Sigmoid colon (tissue), 6 donors: ENCODE measurements at regions not wholly inside any gene's neighbourhood (a gene's known extent, or its start where the extent isn't known, plus 50 kb on each side); places are given as distances from the start of the nearest gene placed in this dataset.

Source experiments
- DNase-seq: peaks from one replicate; pipeline ENCODE4 v3.0.0-alpha.2; 2019
- H3K27ac ChIP-seq, 4 donors: fragments of 200-600 bp; sonication (generic); one replicate each; pipeline ENCODE4 v1.5.1; 2016 to 2019; ENCODE audit warnings: mild to moderate bottlenecking in 1 of 4
- H3K27me3 ChIP-seq, 3 donors: fragments of 200-600 bp; sonication (generic); one replicate each; pipeline ENCODE4 v1.5.1; 2019; ENCODE audit warnings: mild to moderate bottlenecking in 1 of 3
- H3K36me3 ChIP-seq, 4 donors: fragments of 200-600 bp; sonication (generic); one replicate each; pipeline ENCODE4 v1.5.1; 2016 to 2019
- H3K4me1 ChIP-seq, 4 donors: fragments of 200-600 bp; sonication (generic); one replicate each; pipeline ENCODE4 v1.5.1; 2017 to 2019
- H3K4me3 ChIP-seq, 4 donors: fragments of 200-600 bp; sonication (generic); one replicate each; pipeline ENCODE4 v1.5.1; 2017 to 2019; ENCODE audit warnings: mild to moderate bottlenecking in 2 of 4, moderate library complexity in 1 of 4
- H3K9me3 ChIP-seq, 4 donors: fragments of 200-600 bp in 3 of 4; sonication (generic) in 3 of 4; one replicate each; pipeline versions ENCODE4 v1.5.1 to v1.6.1; 2013 to 2019
- CTCF ChIP-seq, 4 experiments: fragments of 450-650 bp in 3 of 4; fragments of 200-600 bp in 1 of 4; IDR thresholded peaks; one replicate each; pipeline ENCODE4 v1.5.1; 2016 to 2019; ENCODE audit warnings: antibody characterized with exemption in 4 of 4, mild to moderate bottlenecking in 3 of 4, moderate library complexity in 2 of 4
- EP300 ChIP-seq, 4 donors: sonication (generic); formaldehyde crosslinking; IDR thresholded peaks; one replicate each; pipeline ENCODE4 v1.6.1; 2017; ENCODE audit warnings: antibody characterized with exemption in 4 of 4
- POLR2A ChIP-seq, 2 donors: fragments of 450-650 bp; IDR thresholded peaks; one replicate each; pipeline ENCODE4 v1.6.1; 2016; ENCODE audit warnings: antibody characterized with exemption in 2 of 2, mild to moderate bottlenecking in 2 of 2, moderate library complexity in 2 of 2
- POLR2AphosphoS5 ChIP-seq, 4 donors: sonication (generic); formaldehyde crosslinking; IDR thresholded peaks; one replicate each; pipeline ENCODE4 v1.6.1; 2017; ENCODE audit warnings: antibody characterized with exemption in 4 of 4
- WGBS, 2 donors: extraction: QIAGEN DNeasy Blood & Tissue Kit; methylation state at CpG; one replicate each; pipeline ENCODE4 v1.1.7; 2013; 5-methylcytosine and 5-hydroxymethylcytosine counted together
- intact Hi-C: fragments of 100-400 bp; cut with DNase I; formaldehyde crosslinking; loops from one replicate; pipeline ENCODE4 v1.15.1; 2023
- donor health status: healthy with polysubstance abuse.
- donor health status: healthy.

GRCh38 chr6:163828038-163828795, 413.7 kb downstream of the QKI start:
- no peak for DNase-seq
- H3K4me3 ChIP-seq, result no peak overlapping the region
- H3K36me3 ChIP-seq, result no peaks in the 10 kb centered on the region
- no peaks in the 10 kb centered on the region for H3K9me3 ChIP-seq
- no peak overlapping the region for H3K27ac ChIP-seq
- H3K27me3 ChIP-seq, result no peaks in the 10 kb centered on the region
- intact Hi-C loops, result no loop called here
- 91% methylated on average over 14 of the region's 14 CpGs for WGBS, 2 donors
- H3K4me1 ChIP-seq, result no peaks in the 10 kb centered on the region
- TF ChIP-seq CTCF (IDR thresholded peaks at IDR 0.05) (no peak), EP300 (IDR thresholded peaks at IDR 0.05) (no peak), POLR2A (IDR thresholded peaks at IDR 0.05) (no peak), POLR2AphosphoS5 (IDR thresholded peaks at IDR 0.05) (no peak)

- WGBS, 2 donors, result 58 to 67% methylated on average over 2 of the region's 2 CpGs
- TF ChIP-seq CTCF (IDR thresholded peaks at IDR 0.05) (no peak), POLR2A (IDR thresholded peaks at IDR 0.05) (no peak), POLR2AphosphoS5 (IDR thresholded peaks at IDR 0.05) (no peak), EP300 (IDR thresholded peaks at IDR 0.05) (no peak)
- H3K9me3 ChIP-seq, result no peaks in the 10 kb centered on the region
- intact Hi-C loops, result no loop called here
- no peak overlapping the region for H3K27ac ChIP-seq
- no peaks in the 10 kb centered on the region for H3K4me1 ChIP-seq
- DNase-seq, result no peak
- no peaks in the 10 kb centered on the region for H3K27me3 ChIP-seq
- H3K4me3 ChIP-seq, result no peak overlapping the region
- no peaks in the 10 kb centered on the region for H3K36me3 ChIP-seq
Observed at GRCh38 chr6:163827143-163827542, 412.6 kb downstream of the QKI start.

GRCh38 chr6:163826629-163827028, 412.1 kb downstream of the QKI start:
- no peak for DNase-seq

GRCh38 chr6:163825033-163825432, 410.5 kb downstream of the QKI start:
- WGBS, 2 donors, result 75 to 85% methylated on average over 9 of the region's 9 CpGs
- no peak overlapping the region for H3K4me3 ChIP-seq
- no peak overlapping the region for H3K27ac ChIP-seq
- DNase-seq, result no peak
- TF ChIP-seq CTCF (IDR thresholded peaks at IDR 0.05), result no peak
- no peak for TF ChIP-seq EP300 (IDR thresholded peaks at IDR 0.05)
- TF ChIP-seq POLR2A (IDR thresholded peaks at IDR 0.05), result no peak
- no peak for TF ChIP-seq POLR2AphosphoS5 (IDR thresholded peaks at IDR 0.05)
- no peaks in the 10 kb centered on the region for H3K4me1 ChIP-seq
- intact Hi-C loops, result no loop called here
- H3K27me3 ChIP-seq, result no peaks in the 10 kb centered on the region
- no peaks in the 10 kb centered on the region for H3K36me3 ChIP-seq
- H3K9me3 ChIP-seq, result no peaks in the 10 kb centered on the region

More at GRCh38 chr6:163826629-163827028, 412.1 kb downstream of the QKI start:
- Histone ChIP-seq H3K9me3 (no peaks in the 10 kb centered on the region), H3K4me1 (no peaks in the 10 kb centered on the region), H3K36me3 (no peaks in the 10 kb centered on the region), H3K27me3 (no peaks in the 10 kb centered on the region), H3K4me3 (no peak overlapping the region), H3K27ac (no peak overlapping the region)
- intact Hi-C loops, result no loop called here
- 90 to 92% methylated on average over 8 of the region's 8 CpGs for WGBS, 2 donors
- TF ChIP-seq EP300 (IDR thresholded peaks at IDR 0.05) (no peak), CTCF (IDR thresholded peaks at IDR 0.05) (no peak), POLR2A (IDR thresholded peaks at IDR 0.05) (no peak), POLR2AphosphoS5 (IDR thresholded peaks at IDR 0.05) (no peak)

- Histone ChIP-seq H3K36me3 (no peaks in the 10 kb centered on the region), H3K4me3 (no peak overlapping the region), H3K27ac (no peak overlapping the region), H3K27me3 (no peaks in the 10 kb centered on the region), H3K4me1 (no peaks in the 10 kb centered on the region), H3K9me3 (no peaks in the 10 kb centered on the region)
- intact Hi-C loops, result no loop called here
- TF ChIP-seq POLR2AphosphoS5 (IDR thresholded peaks at IDR 0.05), result no peak
- TF ChIP-seq CTCF (IDR thresholded peaks at IDR 0.05), result no peak
- TF ChIP-seq EP300 (IDR thresholded peaks at IDR 0.05), result no peak
- TF ChIP-seq POLR2A (IDR thresholded peaks at IDR 0.05), result no peak
- DNase-seq, result no peak
- WGBS, 2 donors, result 66 to 68% methylated on average over 5 of the region's 5 CpGs
Observed at GRCh38 chr6:163823577-163823976, 409.1 kb downstream of the QKI start.
